ENCODE measurements at regions not wholly inside any gene's neighbourhood (a gene's known extent, or its start where the extent isn't known, plus 50 kb on each side); places are given as distances from the start of the nearest gene placed in this dataset.

DNA sequence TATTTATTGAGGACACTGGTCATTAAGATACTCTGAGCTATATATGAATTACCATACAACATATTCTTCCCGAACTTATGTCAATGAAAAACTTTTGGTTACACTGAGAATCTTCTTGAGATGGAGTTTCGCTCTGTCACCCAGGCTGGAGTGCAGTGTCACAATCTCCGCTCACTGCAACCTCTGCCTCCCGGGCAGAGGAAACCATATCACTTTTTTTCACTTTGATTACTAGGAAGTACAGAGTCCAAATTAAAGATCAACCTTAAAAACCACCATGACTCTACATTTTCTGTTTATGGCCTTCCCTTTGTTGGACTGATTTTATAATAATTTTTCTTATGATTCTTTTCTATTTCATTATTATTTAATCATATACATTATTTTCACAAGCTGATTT, 336.5 kb downstream of the FSCB start:
- no peak for DNase-seq (ENCODE audit: low spot score)
- TF ChIP-seq, protein P1, sequence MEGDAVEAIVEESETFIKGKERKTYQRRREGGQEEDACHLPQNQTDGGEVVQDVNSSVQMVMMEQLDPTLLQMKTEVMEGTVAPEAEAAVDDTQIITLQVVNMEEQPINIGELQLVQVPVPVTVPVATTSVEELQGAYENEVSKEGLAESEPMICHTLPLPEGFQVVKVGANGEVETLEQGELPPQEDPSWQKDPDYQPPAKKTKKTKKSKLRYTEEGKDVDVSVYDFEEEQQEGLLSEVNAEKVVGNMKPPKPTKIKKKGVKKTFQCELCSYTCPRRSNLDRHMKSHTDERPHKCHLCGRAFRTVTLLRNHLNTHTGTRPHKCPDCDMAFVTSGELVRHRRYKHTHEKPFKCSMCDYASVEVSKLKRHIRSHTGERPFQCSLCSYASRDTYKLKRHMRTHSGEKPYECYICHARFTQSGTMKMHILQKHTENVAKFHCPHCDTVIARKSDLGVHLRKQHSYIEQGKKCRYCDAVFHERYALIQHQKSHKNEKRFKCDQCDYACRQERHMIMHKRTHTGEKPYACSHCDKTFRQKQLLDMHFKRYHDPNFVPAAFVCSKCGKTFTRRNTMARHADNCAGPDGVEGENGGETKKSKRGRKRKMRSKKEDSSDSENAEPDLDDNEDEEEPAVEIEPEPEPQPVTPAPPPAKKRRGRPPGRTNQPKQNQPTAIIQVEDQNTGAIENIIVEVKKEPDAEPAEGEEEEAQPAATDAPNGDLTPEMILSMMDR (IDR thresholded peaks at IDR 0.05; ENCODE audit: extremely low read depth, missing control alignments) = no peak

DNA sequence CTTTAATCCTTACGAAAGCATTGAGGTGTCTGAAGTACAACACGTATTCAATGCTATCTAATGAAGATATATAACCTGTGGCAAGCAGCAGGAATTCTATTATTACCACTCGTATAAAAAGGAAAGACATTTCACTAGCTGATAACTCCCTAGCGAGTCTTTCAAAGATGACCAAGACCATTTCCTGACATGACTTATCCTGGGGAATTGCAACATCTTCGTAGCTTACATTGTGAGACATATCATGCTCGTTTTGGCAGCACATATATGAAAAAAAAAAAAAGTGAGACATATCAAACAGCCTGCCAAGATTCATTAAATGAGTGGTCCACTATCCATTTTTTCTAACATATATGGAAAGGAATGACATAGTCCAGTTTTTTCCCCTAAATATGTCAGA, 337.0 kb downstream of the FSCB start:
- TF ChIP-seq, protein P1 (IDR thresholded peaks at IDR 0.05; ENCODE audit: extremely low read depth, missing control alignments) = no peak

DNA sequence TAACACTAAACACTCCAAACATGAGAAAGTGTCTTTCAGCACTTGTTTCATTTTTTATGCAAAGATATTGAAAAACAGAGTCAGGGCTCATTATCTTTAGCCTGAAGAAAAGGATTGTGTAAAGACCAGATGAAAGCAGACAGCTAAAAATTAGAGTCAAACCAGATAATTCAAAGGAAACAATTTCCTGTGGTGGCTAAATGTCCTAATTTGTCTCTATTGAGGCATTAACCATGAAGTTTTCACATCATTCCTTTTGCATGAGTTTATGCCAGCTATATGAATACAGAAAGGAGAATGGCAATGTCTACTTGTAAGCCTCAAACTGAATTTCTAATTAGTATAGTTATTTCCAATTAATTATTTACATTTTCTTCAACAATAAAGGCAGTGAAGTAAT, 338.5 kb downstream of the FSCB start:
- no peak for DNase-seq (ENCODE audit: low spot score)
- TF ChIP-seq, protein P1 (IDR thresholded peaks at IDR 0.05; ENCODE audit: extremely low read depth, missing control alignments) = no peak

More for the DNA sequence above, 337.0 kb downstream of the FSCB start:
- no peak for DNase-seq (ENCODE audit: low spot score)

DNA sequence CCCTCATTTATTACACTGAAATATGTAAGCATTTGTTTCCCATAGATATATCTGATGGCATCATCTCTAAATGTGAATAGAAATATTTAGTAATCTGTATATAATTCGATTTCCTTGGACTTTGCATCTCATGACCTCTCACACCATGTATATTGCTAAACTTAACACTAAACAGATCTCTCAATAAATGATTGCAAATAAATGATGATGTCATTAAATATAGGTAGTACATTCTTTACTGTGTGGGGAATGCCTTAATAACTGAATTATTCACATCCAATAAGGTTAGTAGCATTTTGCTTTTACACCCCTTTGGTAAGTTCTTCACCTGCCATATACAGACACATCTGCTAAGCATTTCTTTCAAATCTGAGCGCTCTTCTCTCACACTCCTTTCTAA, 340.5 kb downstream of the FSCB start:
- no peak for DNase-seq (ENCODE audit: low spot score)
- TF ChIP-seq, protein P1 (IDR thresholded peaks at IDR 0.05; ENCODE audit: extremely low read depth, missing control alignments) = no peak

DNA sequence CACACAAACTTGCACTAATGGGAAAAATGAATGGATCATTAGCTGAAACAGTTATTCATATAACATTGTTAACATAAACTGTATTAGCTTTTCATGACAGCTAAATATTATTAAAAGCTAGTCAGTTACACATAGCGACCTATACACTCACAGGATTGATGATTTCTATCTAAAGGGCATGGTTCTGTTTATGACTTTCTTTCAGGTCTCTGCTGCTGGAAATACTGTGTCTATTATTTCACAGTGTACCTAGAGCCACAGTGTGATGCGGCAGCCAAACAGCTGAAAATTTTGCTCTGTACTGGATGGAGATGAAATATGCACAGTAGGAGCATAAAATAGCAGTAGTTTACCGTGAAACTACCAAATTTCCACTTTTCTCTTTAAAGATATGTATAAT, 341.1 kb downstream of the FSCB start:
- TF ChIP-seq, protein P1 (IDR thresholded peaks at IDR 0.05; ENCODE audit: extremely low read depth, missing control alignments) = no peak

DNA sequence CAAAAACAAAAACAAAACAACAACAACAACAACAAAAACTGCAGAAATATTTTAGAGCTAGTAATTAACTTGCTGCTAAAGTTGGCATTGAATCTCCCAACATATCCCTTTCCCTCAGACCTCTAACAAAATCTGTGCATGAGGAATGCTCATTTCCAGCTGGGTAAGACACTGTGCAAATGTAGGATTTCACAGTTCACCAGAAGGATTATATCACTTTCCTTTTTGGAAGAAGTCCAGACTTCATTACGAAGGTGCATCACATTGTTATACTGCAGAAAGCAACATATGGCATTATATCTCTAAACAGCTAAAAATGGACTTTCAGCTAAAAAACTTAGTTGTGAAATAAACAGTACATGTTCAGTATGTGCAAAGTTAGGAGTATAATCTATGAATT, 341.8 kb downstream of the FSCB start:
- TF ChIP-seq, protein P1 (IDR thresholded peaks at IDR 0.05; ENCODE audit: extremely low read depth, missing control alignments) = no peak
- no peak for DNase-seq (ENCODE audit: low spot score)

More for the DNA sequence above, 341.1 kb downstream of the FSCB start:
- DNase-seq (ENCODE audit: low spot score) = no peak

DNA sequence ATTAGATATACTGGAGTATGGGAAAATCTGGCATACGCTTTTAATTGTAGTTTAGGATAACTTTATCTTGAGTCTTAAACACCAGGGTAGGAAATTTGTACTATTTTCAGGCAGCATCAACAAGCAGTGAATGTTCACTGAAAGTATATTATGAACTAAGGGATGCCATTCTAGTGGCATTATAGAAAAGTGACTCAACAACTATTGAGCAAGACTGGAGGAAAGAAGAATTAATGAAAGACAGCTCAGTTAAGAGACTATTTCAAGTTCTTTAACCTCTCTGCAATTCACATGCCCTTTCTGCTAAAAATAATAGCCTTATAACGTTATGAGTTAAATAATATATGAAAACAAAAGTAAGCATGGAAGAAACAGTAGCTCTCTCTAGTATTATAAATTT, 343.1 kb downstream of the FSCB start:
- DNase-seq (ENCODE audit: low spot score) = no peak
- TF ChIP-seq, protein P1 (IDR thresholded peaks at IDR 0.05; ENCODE audit: extremely low read depth, missing control alignments) = no peak

Measured in GM20000 (cell line).